NOMO-1 treated with dmso at 0.1 percent for 144 hours (cell line): ENCODE measurements at regions not wholly inside any gene's neighbourhood (a gene's known extent, or its start where the extent isn't known, plus 50 kb on each side); places are given as distances from the start of the nearest gene placed in this dataset.

ENCODE experiments used
- DNase-seq: peaks from one replicate; lab custom pipeline; 2025; ENCODE audit not compliant: unreplicated experiment; lab: John Stamatoyannopoulos, UW

DNA sequence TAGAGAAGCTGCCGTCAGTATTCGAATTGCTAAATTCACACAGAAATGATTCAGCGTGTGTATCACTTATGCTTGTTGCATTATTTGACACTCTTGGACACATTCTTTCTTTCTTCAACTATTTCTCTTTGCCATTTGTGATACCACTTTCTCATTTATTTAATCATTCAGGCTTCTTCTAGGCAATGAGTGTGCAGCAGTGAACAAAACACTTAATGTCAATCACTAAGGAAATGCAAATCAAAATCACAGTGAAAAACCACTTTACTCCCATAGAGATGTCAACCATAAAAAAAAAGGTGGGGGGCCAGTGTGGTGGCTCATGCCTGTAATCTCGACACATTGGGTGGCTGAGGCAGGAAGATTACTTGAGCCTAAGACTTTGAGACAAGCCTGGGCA lies 214.6 kb downstream of the FLRT2 start:
- DNase-seq, result no peak

DNA sequence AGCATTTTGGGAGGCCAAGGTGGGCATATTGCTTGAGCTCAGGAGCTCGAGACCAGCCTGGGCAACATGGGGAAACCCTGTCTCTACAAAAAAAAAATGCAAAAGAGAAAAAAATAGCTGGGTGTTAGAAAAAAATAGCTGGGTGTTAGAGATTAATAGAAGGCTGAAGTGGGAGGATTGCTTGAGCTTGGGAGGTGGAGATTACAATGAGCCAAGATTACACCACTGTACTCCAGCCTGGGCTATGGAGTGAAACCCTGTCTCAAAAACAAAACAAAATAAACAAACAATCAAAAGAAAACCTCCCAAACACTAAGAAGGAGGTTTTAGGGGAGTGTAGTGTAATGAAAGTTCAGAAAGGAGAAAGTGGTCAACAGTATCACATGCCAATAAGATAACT lies 202.1 kb downstream of the FLRT2 start:
- no peak for DNase-seq

DNA sequence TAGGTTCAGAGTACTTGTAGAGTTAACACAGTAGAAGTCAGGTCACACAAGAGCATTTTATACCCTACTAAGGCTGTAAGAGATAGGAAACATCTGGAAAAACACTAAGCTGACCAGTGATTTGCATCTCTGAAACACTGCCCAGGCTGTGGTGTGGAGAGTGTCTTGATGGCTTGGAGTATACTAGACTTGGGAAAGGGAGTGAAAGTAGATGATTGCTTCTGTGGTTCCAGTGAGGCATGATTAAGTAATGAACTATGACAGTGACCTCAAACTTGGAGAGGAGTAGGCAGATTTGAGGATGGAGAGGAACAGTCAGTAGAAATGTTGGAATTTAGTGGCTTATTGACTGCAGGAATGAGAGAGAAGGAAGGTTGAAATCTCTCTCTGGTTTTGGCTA lies 201.2 kb downstream of the FLRT2 start:
- DNase-seq, result no peak

DNA sequence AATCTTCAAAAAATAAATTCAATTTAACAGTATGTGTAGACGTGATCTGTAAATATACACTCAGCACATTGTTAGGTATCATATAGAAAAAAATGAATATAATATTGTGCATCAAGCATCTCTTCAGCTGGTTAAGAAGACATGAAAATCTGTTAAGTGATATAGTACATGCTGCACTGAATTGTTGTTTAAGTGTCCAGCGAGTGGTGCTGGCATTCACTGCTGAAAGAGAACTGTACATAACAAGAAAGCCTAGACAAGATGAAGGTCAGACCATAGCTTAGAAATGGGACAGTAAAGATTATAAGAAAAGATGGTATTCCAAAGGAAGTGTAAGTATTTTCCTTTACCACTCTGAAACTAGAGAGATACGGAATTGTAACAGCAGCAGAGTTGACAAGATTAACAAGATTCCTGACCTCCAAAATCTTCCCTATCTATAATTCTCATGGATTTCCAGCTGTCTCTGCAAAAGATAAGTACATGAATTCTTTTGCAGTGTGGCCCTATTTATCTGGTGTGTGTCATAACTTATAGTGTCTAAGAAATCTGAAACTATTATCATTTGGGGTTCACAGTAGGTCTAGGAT lies 198.6 kb downstream of the FLRT2 start:
- DNase-seq, result no peak

DNA sequence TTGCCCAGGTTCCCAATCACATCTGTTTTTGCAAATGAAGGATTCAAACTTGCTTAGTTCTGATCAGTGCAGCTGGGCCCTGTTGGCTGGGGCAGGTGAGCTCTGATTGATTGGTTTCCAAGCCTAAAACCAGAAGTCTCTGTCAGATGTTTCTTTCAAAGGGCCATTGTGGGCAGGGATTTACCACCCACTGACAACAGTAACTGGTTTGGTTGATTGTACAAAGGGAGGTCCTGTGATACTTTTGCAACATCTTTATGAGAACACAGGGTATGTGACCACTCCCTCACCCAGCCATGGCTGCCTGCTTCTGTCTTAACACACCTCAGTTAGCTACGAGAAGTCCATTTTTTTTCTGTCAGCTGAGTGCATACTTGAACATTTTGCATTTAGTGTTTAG lies 184.1 kb downstream of the FLRT2 start:
- no peak for DNase-seq

DNA sequence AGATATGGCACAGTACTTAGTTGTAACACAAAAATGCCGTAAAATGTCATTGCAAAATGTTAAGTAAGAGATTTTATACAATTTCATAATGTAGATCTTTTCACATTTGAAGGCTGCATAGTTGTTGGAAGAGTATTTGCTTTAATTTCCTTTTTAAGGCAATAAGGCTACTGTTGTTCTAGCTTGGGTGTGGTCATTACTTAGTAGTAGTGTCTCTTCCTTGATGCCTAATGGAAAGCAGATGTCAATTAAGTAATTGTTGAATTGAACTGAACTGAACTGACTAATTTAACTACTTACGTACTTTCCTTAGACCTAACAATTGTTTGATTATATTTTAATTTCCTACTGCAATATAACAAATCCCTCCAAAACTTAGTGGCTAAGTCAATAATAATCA lies 181.7 kb downstream of the FLRT2 start:
- DNase-seq, result no peak
